ENCODE measurements at regions not wholly inside any gene's neighbourhood (a gene's known extent, or its start where the extent isn't known, plus 50 kb on each side); places are given as distances from the start of the nearest gene placed in this dataset.
"Not testable (repeated sequence)": the region's sequence is repeated elsewhere in the genome, so short reads cannot be mapped to it uniquely, and the experiment has no call there.

GRCh38 chr18:23311351-23312121 lies 141.6 kb upstream of the RIOK3 start:
- Histone ChIP-seq H3K27me3 (ENCODE audit: control insufficient read depth, insufficient read depth, low read length) (no peaks in the 10 kb centered on the region), H3K9ac (ENCODE audit: low read length) (no peak overlapping the region), H3K36me3 (ENCODE audit: control insufficient read depth, low read depth, low read length) (no peaks in the 10 kb centered on the region), H3K4me3 (ENCODE audit: low read length) (no peak overlapping the region), H3K4me1 (ENCODE audit: control insufficient read depth, low read depth, low read length) (peaks cover 25% of the 10 kb centered on the region), H3K27ac (ENCODE audit: low read length) (no peak overlapping the region), H3K9me3 (ENCODE audit: control insufficient read depth, low read depth, low read length) (no peaks in the 10 kb centered on the region)

- Histone ChIP-seq H3K9me3 (ENCODE audit: control insufficient read depth, low read depth, low read length) (no peaks in the 10 kb centered on the region), H3K36me3 (ENCODE audit: control insufficient read depth, low read depth, low read length) (no peaks in the 10 kb centered on the region), H3K27ac (ENCODE audit: low read length) (no peak overlapping the region), H3K4me3 (ENCODE audit: low read length) (no peak overlapping the region), H3K4me1 (ENCODE audit: control insufficient read depth, low read depth, low read length) (peaks cover 25% of the 10 kb centered on the region), H3K27me3 (ENCODE audit: control insufficient read depth, insufficient read depth, low read length) (no peaks in the 10 kb centered on the region), H3K9ac (ENCODE audit: low read length) (no peak overlapping the region)
These were observed 139.7 kb upstream of the RIOK3 start for GRCh38 chr18:23313379-23313778.

- Histone ChIP-seq H3K27me3 (ENCODE audit: control insufficient read depth, insufficient read depth, low read length) (no peaks in the 10 kb centered on the region), H3K4me3 (ENCODE audit: low read length) (no peak overlapping the region), H3K36me3 (ENCODE audit: control insufficient read depth, low read depth, low read length) (no peaks in the 10 kb centered on the region), H3K9ac (ENCODE audit: low read length) (no peak overlapping the region), H3K27ac (ENCODE audit: low read length) (no peak overlapping the region), H3K4me1 (ENCODE audit: control insufficient read depth, low read depth, low read length) (peaks cover 25% of the 10 kb centered on the region), H3K9me3 (ENCODE audit: control insufficient read depth, low read depth, low read length) (no peaks in the 10 kb centered on the region)
These were observed 138.4 kb upstream of the RIOK3 start for GRCh38 chr18:23314672-23315071.

- Histone ChIP-seq H3K27ac (ENCODE audit: low read length) (no peak overlapping the region), H3K9ac (ENCODE audit: low read length) (no peak overlapping the region), H3K4me3 (ENCODE audit: low read length) (no peak overlapping the region)
These were observed 136.8 kb upstream of the RIOK3 start for GRCh38 chr18:23316316-23316715.

GRCh38 chr18:23316988-23317387 lies 136.1 kb upstream of the RIOK3 start:
- H3K27ac ChIP-seq (ENCODE audit: low read length) = no peak overlapping the region
- no peaks in the 10 kb centered on the region for H3K36me3 ChIP-seq (ENCODE audit: control insufficient read depth, low read depth, low read length)
- peaks cover 22% of the 10 kb centered on the region for H3K4me1 ChIP-seq (ENCODE audit: control insufficient read depth, low read depth, low read length)
- H3K4me3 ChIP-seq (ENCODE audit: low read length) = no peak overlapping the region
- no peaks in the 10 kb centered on the region for H3K9me3 ChIP-seq (ENCODE audit: control insufficient read depth, low read depth, low read length)
- H3K9ac ChIP-seq (ENCODE audit: low read length) = no peak overlapping the region
- H3K27me3 ChIP-seq (ENCODE audit: control insufficient read depth, insufficient read depth, low read length) = no peaks in the 10 kb centered on the region

More at GRCh38 chr18:23316316-23316715, 136.8 kb upstream of the RIOK3 start:
- no peaks in the 10 kb centered on the region for H3K9me3 ChIP-seq (ENCODE audit: control insufficient read depth, low read depth, low read length)
- no peaks in the 10 kb centered on the region for H3K36me3 ChIP-seq (ENCODE audit: control insufficient read depth, low read depth, low read length)
- H3K27me3 ChIP-seq (ENCODE audit: control insufficient read depth, insufficient read depth, low read length) = no peaks in the 10 kb centered on the region
- peaks cover 25% of the 10 kb centered on the region for H3K4me1 ChIP-seq (ENCODE audit: control insufficient read depth, low read depth, low read length)

GRCh38 chr18:23317975-23318675 lies 135.0 kb upstream of the RIOK3 start:
- no peaks in the 10 kb centered on the region for H3K27me3 ChIP-seq (ENCODE audit: control insufficient read depth, insufficient read depth, low read length)
- peaks cover 22% of the 10 kb centered on the region for H3K4me1 ChIP-seq (ENCODE audit: control insufficient read depth, low read depth, low read length)
- H3K9ac ChIP-seq (ENCODE audit: low read length) = no peak overlapping the region
- no peaks in the 10 kb centered on the region for H3K36me3 ChIP-seq (ENCODE audit: control insufficient read depth, low read depth, low read length)
- H3K9me3 ChIP-seq (ENCODE audit: control insufficient read depth, low read depth, low read length) = no peaks in the 10 kb centered on the region
- no peak overlapping the region for H3K27ac ChIP-seq (ENCODE audit: low read length)
- H3K4me3 ChIP-seq (ENCODE audit: low read length) = no peak overlapping the region

- Histone ChIP-seq H3K4me3 (ENCODE audit: low read length) (no peak overlapping the region), H3K9ac (ENCODE audit: low read length) (no peak overlapping the region), H3K4me1 (ENCODE audit: control insufficient read depth, low read depth, low read length) (peaks cover 6% of the 10 kb centered on the region), H3K36me3 (ENCODE audit: control insufficient read depth, low read depth, low read length) (no peaks in the 10 kb centered on the region), H3K9me3 (ENCODE audit: control insufficient read depth, low read depth, low read length) (no peaks in the 10 kb centered on the region), H3K27me3 (ENCODE audit: control insufficient read depth, insufficient read depth, low read length) (no peaks in the 10 kb centered on the region), H3K27ac (ENCODE audit: low read length) (no peak overlapping the region)
These were observed 132.3 kb upstream of the RIOK3 start for GRCh38 chr18:23320709-23321236.

GRCh38 chr18:23321996-23322395 lies 131.1 kb upstream of the RIOK3 start:
- H3K4me3 ChIP-seq (ENCODE audit: low read length) = no peak overlapping the region
- H3K9me3 ChIP-seq (ENCODE audit: control insufficient read depth, low read depth, low read length) = no peaks in the 10 kb centered on the region
- H3K27ac ChIP-seq (ENCODE audit: low read length) = no peak overlapping the region
- no peak overlapping the region for H3K9ac ChIP-seq (ENCODE audit: low read length)
- H3K4me1 ChIP-seq (ENCODE audit: control insufficient read depth, low read depth, low read length) = peaks cover 5% of the 10 kb centered on the region
- no peaks in the 10 kb centered on the region for H3K27me3 ChIP-seq (ENCODE audit: control insufficient read depth, insufficient read depth, low read length)
- no peaks in the 10 kb centered on the region for H3K36me3 ChIP-seq (ENCODE audit: control insufficient read depth, low read depth, low read length)

- H3K27ac ChIP-seq (ENCODE audit: low read length) = no peak overlapping the region
- H3K9me3 ChIP-seq (ENCODE audit: control insufficient read depth, low read depth, low read length) = no peaks in the 10 kb centered on the region
- H3K9ac ChIP-seq (ENCODE audit: low read length) = no peak overlapping the region
- no peaks in the 10 kb centered on the region for H3K27me3 ChIP-seq (ENCODE audit: control insufficient read depth, insufficient read depth, low read length)
- H3K4me3 ChIP-seq (ENCODE audit: low read length) = no peak overlapping the region
- H3K4me1 ChIP-seq (ENCODE audit: control insufficient read depth, low read depth, low read length) = peaks cover 5% of the 10 kb centered on the region
- no peaks in the 10 kb centered on the region for H3K36me3 ChIP-seq (ENCODE audit: control insufficient read depth, low read depth, low read length)
These were observed 128.9 kb upstream of the RIOK3 start for GRCh38 chr18:23324056-23324811.

GRCh38 chr18:23324861-23325260 lies 128.2 kb upstream of the RIOK3 start:
- Histone ChIP-seq H3K36me3 (ENCODE audit: control insufficient read depth, low read depth, low read length) (no peaks in the 10 kb centered on the region), H3K9me3 (ENCODE audit: control insufficient read depth, low read depth, low read length) (no peaks in the 10 kb centered on the region), H3K27me3 (ENCODE audit: control insufficient read depth, insufficient read depth, low read length) (no peaks in the 10 kb centered on the region), H3K4me1 (ENCODE audit: control insufficient read depth, low read depth, low read length) (peaks cover 5% of the 10 kb centered on the region), H3K4me3 (ENCODE audit: low read length) (no peak overlapping the region), H3K9ac (ENCODE audit: low read length) (no peak overlapping the region), H3K27ac (ENCODE audit: low read length) (no peak overlapping the region)

- not testable (repeated sequence) for H3K4me3 ChIP-seq (ENCODE audit: low read length); H3K9ac ChIP-seq (ENCODE audit: low read length); H3K27ac ChIP-seq (ENCODE audit: low read length); H3K36me3 ChIP-seq (ENCODE audit: control insufficient read depth, low read depth, low read length); H3K9me3 ChIP-seq (ENCODE audit: control insufficient read depth, low read depth, low read length); H3K4me1 ChIP-seq (ENCODE audit: control insufficient read depth, low read depth, low read length); H3K27me3 ChIP-seq (ENCODE audit: control insufficient read depth, insufficient read depth, low read length)
These were observed 123.4 kb upstream of the RIOK3 start for GRCh38 chr18:23329671-23330070.

Measured in iPS-18a (cell line).